ENCODE measurements at regions not wholly inside any gene's neighbourhood (a gene's known extent, or its start where the extent isn't known, plus 50 kb on each side); places are given as distances from the start of the nearest gene placed in this dataset.
"Not testable (repeated sequence)": the region's sequence is repeated elsewhere in the genome, so short reads cannot be mapped to it uniquely, and the experiment has no call there.

DNA sequence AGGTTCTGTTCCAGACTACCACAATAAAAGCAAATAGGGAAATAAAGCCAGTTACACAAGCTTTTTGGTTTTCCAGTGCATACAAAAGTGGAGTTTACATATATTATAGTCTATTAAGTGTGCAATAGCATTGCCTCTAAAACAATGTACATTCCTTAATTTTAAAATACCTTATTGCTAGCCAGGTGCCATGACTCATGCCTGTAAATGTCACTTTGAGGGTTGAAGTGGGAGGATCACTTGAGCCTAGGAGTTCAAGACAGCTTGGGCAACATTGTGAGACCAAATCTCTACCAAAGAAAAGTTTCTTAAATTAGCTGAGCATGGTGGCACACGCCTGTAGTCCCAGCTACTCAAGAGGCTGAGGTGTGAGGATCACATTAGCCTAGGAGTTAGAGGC, 52.9 kb upstream of the IMP4 start:
- H3K9me3 ChIP-seq (ENCODE audit: control insufficient read depth in 1 of 2, low read length in 2 of 2) = no peaks in the 10 kb centered on the region
- H3K36me3 ChIP-seq (ENCODE audit: control insufficient read depth in 1 of 2, insufficient read depth in 2 of 2, low read length in 2 of 2) = no peaks in the 10 kb centered on the region

GRCh38 chr2:130288467-130289403, 54.0 kb upstream of the IMP4 start:
- Histone ChIP-seq H3K27ac (ENCODE audit: low read length) (no peak overlapping the region), H3K4me1 (ENCODE audit: control insufficient read depth in 1 of 2, insufficient read depth in 2 of 2, low read length in 2 of 2) (no peaks in the 10 kb centered on the region), H3K36me3 (ENCODE audit: control insufficient read depth in 1 of 2, insufficient read depth in 2 of 2, low read length in 2 of 2) (no peaks in the 10 kb centered on the region), H3K27me3 (ENCODE audit: low read depth, low read length) (no peaks in the 10 kb centered on the region), H3K4me3 (ENCODE audit: low read depth in 1 of 2, low read length in 2 of 2) (no peak overlapping the region), H3K9me3 (ENCODE audit: control insufficient read depth in 1 of 2, low read length in 2 of 2) (no peaks in the 10 kb centered on the region)

More for the DNA sequence above, 52.9 kb upstream of the IMP4 start:
- H3K4me1 ChIP-seq (ENCODE audit: control insufficient read depth in 1 of 2, insufficient read depth in 2 of 2, low read length in 2 of 2) = no peaks in the 10 kb centered on the region
- H3K27me3 ChIP-seq (ENCODE audit: low read depth, low read length) = no peaks in the 10 kb centered on the region
- no peak overlapping the region for H3K4me3 ChIP-seq (ENCODE audit: low read depth in 1 of 2, low read length in 2 of 2)
- H3K27ac ChIP-seq (ENCODE audit: low read length) = no peak overlapping the region

DNA sequence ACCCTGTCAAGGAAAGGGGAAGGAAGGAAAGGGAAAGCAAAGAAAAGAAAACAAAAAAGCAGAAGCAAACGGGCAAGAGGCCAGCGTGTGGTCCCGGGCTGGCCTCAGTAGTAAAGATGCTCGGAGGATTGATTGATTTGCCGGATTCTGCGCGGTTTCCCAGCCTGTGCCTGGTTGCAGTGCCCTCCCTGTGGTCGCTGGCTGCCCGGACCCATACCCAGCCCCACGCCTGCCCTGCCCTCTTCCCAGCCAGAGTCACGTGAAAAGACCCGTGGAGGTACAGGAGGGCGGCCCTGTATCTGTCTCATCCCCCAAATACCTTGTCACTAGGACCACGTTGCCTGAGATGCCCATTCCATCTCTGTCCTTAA, 55.1 kb upstream of the IMP4 start:
- Histone ChIP-seq H3K36me3 (ENCODE audit: control insufficient read depth in 1 of 2, insufficient read depth in 2 of 2, low read length in 2 of 2) (no peaks in the 10 kb centered on the region), H3K27ac (ENCODE audit: low read length) (no peak overlapping the region), H3K9me3 (ENCODE audit: control insufficient read depth in 1 of 2, low read length in 2 of 2) (no peaks in the 10 kb centered on the region), H3K27me3 (ENCODE audit: low read depth, low read length) (no peaks in the 10 kb centered on the region), H3K4me3 (ENCODE audit: low read depth in 1 of 2, low read length in 2 of 2) (no peak overlapping the region), H3K4me1 (ENCODE audit: control insufficient read depth in 1 of 2, insufficient read depth in 2 of 2, low read length in 2 of 2) (no peaks in the 10 kb centered on the region)

- no peaks in the 10 kb centered on the region for H3K27me3 ChIP-seq (ENCODE audit: low read depth, low read length)
Measured at GRCh38 chr2:130286983-130287655, 55.6 kb upstream of the IMP4 start.

GRCh38 chr2:130283341-130283869, 59.3 kb upstream of the IMP4 start:
- not testable (repeated sequence) for H3K36me3 ChIP-seq (ENCODE audit: control insufficient read depth in 1 of 2, insufficient read depth in 2 of 2, low read length in 2 of 2); H3K27me3 ChIP-seq (ENCODE audit: low read depth, low read length); H3K9me3 ChIP-seq (ENCODE audit: control insufficient read depth in 1 of 2, low read length in 2 of 2); H3K4me1 ChIP-seq (ENCODE audit: control insufficient read depth in 1 of 2, insufficient read depth in 2 of 2, low read length in 2 of 2); H3K4me3 ChIP-seq (ENCODE audit: low read depth in 1 of 2, low read length in 2 of 2); H3K27ac ChIP-seq (ENCODE audit: low read length)

More at GRCh38 chr2:130286983-130287655, 55.6 kb upstream of the IMP4 start:
- Histone ChIP-seq H3K36me3 (ENCODE audit: control insufficient read depth in 1 of 2, insufficient read depth in 2 of 2, low read length in 2 of 2) (no peaks in the 10 kb centered on the region), H3K27ac (ENCODE audit: low read length) (no peak overlapping the region), H3K4me1 (ENCODE audit: control insufficient read depth in 1 of 2, insufficient read depth in 2 of 2, low read length in 2 of 2) (no peaks in the 10 kb centered on the region), H3K4me3 (ENCODE audit: low read depth in 1 of 2, low read length in 2 of 2) (no peak overlapping the region), H3K9me3 (ENCODE audit: control insufficient read depth in 1 of 2, low read length in 2 of 2) (no peaks in the 10 kb centered on the region)

DNA sequence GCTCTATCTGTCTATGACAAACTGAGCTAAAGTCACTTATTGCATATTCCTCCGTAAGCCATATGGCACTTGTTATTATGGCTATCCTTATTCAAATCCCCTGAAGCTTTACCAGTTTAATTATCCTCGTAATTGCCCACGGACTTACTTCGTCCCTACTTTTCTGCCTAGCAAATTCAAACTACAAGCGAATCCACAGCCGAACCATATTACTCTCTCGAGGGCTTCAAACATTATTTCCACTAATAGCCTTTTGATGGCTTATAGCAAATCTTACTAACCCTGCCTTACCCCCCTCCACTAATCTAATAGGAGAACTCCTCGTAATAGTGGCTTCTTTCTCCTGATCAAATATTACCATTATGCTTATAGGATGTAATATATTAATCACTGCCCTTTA, 63.1 kb upstream of the IMP4 start:
- not testable (repeated sequence) for H3K36me3 ChIP-seq (ENCODE audit: control insufficient read depth in 1 of 2, insufficient read depth in 2 of 2, low read length in 2 of 2); H3K27ac ChIP-seq (ENCODE audit: low read length)

GRCh38 chr2:130268333-130268732, 70.1 kb upstream of the TUBA3E start:
- H3K27ac ChIP-seq (ENCODE audit: low read length); H3K9me3 ChIP-seq (ENCODE audit: control insufficient read depth in 1 of 2, low read length in 2 of 2); H3K4me1 ChIP-seq (ENCODE audit: control insufficient read depth in 1 of 2, insufficient read depth in 2 of 2, low read length in 2 of 2); H3K4me3 ChIP-seq (ENCODE audit: low read depth in 1 of 2, low read length in 2 of 2); H3K36me3 ChIP-seq (ENCODE audit: control insufficient read depth in 1 of 2, insufficient read depth in 2 of 2, low read length in 2 of 2); H3K27me3 ChIP-seq (ENCODE audit: low read depth, low read length): not testable (repeated sequence)

More for the DNA sequence above, 63.1 kb upstream of the IMP4 start:
- H3K4me1 ChIP-seq (ENCODE audit: control insufficient read depth in 1 of 2, insufficient read depth in 2 of 2, low read length in 2 of 2); H3K4me3 ChIP-seq (ENCODE audit: low read depth in 1 of 2, low read length in 2 of 2); H3K9me3 ChIP-seq (ENCODE audit: control insufficient read depth in 1 of 2, low read length in 2 of 2); H3K27me3 ChIP-seq (ENCODE audit: low read depth, low read length): not testable (repeated sequence)

GRCh38 chr2:130267572-130267971, 69.3 kb upstream of the TUBA3E start:
- not testable (repeated sequence) for H3K27me3 ChIP-seq (ENCODE audit: low read depth, low read length); H3K4me1 ChIP-seq (ENCODE audit: control insufficient read depth in 1 of 2, insufficient read depth in 2 of 2, low read length in 2 of 2); H3K9me3 ChIP-seq (ENCODE audit: control insufficient read depth in 1 of 2, low read length in 2 of 2); H3K4me3 ChIP-seq (ENCODE audit: low read depth in 1 of 2, low read length in 2 of 2); H3K36me3 ChIP-seq (ENCODE audit: control insufficient read depth in 1 of 2, insufficient read depth in 2 of 2, low read length in 2 of 2); H3K27ac ChIP-seq (ENCODE audit: low read length)

DNA sequence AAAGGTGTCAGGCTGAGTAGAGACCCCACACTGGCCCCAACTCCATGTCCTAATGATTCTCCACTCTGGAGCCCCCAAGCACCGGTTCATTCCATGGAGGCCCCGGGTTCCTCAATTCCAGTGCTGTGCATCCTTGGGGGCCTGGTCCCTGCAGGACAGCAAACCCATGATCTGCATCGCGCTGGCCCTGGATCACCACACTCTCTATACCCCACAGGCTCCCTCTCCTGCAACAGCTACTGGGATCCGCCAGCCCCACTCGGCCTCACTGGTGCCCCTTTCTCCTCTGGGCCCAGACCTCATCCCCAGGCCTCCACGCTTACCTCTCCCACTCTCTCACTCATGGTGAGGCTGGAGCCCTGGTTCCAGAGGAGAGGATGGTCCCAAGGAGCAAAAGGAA, 68.6 kb upstream of the TUBA3E start:
- H3K27ac ChIP-seq (ENCODE audit: low read length); H3K27me3 ChIP-seq (ENCODE audit: low read depth, low read length): not testable (repeated sequence)

DNA sequence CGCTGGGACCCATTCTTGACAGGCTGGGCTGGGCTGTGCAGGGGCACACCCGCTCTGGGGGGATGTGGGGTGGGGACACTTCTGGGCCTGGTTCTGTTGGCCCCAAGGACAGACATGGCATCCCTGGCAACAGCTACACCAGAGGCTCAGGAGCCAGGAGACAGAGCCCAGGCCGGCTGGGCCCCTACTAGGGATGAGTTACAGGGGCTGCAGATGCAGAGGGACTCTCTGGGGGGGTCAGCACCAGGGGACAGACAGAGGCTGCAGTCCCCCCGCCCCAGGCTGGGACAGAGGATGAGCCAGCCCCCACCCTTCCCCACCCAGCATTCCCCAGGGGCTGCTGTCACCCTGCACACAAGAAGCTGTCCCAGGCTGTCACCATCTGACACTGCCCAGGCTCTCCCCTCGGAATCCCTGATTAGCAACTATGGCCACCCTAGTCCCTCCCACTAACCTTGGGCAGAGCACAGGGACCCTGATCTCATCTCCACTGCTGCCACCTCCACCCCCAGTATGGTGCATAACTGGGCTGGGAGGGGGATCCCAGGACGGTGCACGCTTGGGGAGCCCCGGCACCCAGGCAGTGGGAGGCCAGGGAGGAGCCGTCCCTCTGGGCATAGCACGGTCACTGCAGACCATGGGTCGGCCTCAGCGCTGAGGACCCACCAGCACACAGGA, 67.5 kb upstream of the TUBA3E start:
- H3K27me3 ChIP-seq (ENCODE audit: low read depth, low read length); H3K9me3 ChIP-seq (ENCODE audit: control insufficient read depth in 1 of 2, low read length in 2 of 2); H3K4me1 ChIP-seq (ENCODE audit: control insufficient read depth in 1 of 2, insufficient read depth in 2 of 2, low read length in 2 of 2); H3K27ac ChIP-seq (ENCODE audit: low read length); H3K36me3 ChIP-seq (ENCODE audit: control insufficient read depth in 1 of 2, insufficient read depth in 2 of 2, low read length in 2 of 2); H3K4me3 ChIP-seq (ENCODE audit: low read depth in 1 of 2, low read length in 2 of 2): not testable (repeated sequence)

More for the DNA sequence above, 68.6 kb upstream of the TUBA3E start:
- not testable (repeated sequence) for H3K4me1 ChIP-seq (ENCODE audit: control insufficient read depth in 1 of 2, insufficient read depth in 2 of 2, low read length in 2 of 2); H3K9me3 ChIP-seq (ENCODE audit: control insufficient read depth in 1 of 2, low read length in 2 of 2); H3K36me3 ChIP-seq (ENCODE audit: control insufficient read depth in 1 of 2, insufficient read depth in 2 of 2, low read length in 2 of 2); H3K4me3 ChIP-seq (ENCODE audit: low read depth in 1 of 2, low read length in 2 of 2)

DNA sequence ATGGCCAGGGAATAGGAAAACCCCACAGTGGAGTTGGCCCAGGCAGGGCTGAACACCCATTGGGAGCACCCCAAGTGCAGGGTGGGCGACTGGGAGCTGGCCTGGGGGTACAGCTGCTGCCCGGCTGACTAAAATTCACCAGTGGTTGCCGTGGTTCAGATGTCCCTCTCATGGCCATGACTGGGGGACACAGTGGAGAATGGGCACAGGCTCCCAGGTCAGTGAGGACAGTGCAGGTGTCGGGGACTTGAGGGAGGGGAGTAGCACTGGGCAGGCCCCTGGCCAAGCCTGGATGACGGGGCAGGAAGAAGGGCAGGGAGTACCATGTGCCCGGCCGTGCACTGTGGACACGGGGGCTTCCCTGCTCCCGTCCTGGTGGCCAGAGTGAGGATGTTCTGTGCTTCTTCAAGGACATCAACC, 66.7 kb upstream of the TUBA3E start:
- H3K4me1 ChIP-seq (ENCODE audit: control insufficient read depth in 1 of 2, insufficient read depth in 2 of 2, low read length in 2 of 2); H3K4me3 ChIP-seq (ENCODE audit: low read depth in 1 of 2, low read length in 2 of 2); H3K27me3 ChIP-seq (ENCODE audit: low read depth, low read length); H3K27ac ChIP-seq (ENCODE audit: low read length); H3K36me3 ChIP-seq (ENCODE audit: control insufficient read depth in 1 of 2, insufficient read depth in 2 of 2, low read length in 2 of 2); H3K9me3 ChIP-seq (ENCODE audit: control insufficient read depth in 1 of 2, low read length in 2 of 2): not testable (repeated sequence)

Data from muscle layer of duodenum (tissue), 2 donors.